HEK293 (cell line): ENCODE measurements at regions not wholly inside any gene's neighbourhood (a gene's known extent, or its start where the extent isn't known, plus 50 kb on each side); places are given as distances from the start of the nearest gene placed in this dataset.

Experiments used
- CTCF ChIA-PET: fragments of 350-600 bp; formaldehyde crosslinking; extraction: SDS; loops from one replicate; lab custom pipeline; 2021; ENCODE audit warnings: antibody characterized with exemption; lab: Yijun Ruan, JAX
- POLR2A ChIA-PET: fragments of 300-600 bp; formaldehyde crosslinking; extraction: SDS; loops from one replicate; lab custom pipeline; 2020; ENCODE audit warnings: antibody characterized with exemption, inconsistent platforms; lab: Yijun Ruan, JAX
- H3K27ac ChIP-seq: fragments of 200-500 bp; sonication (Bioruptor generic); 2 replicates; pipeline ENCODE4 v1.5.1; 2014; ENCODE audit warnings: low read depth, low read length, control low read depth, inconsistent platforms; ENCODE audit errors: extremely low read depth
- H3K36me3 ChIP-seq, 2 experiments: fragments of 200-500 bp in 1 of 2; sonication (Bioruptor generic) in 1 of 2; 1 replicate in 1 of 2; 2 replicates in 1 of 2; pipeline ENCODE4 v1.5.1; 2014 to 2017; ENCODE audit warnings: inconsistent platforms in 2 of 2, low read length in 2 of 2; ENCODE audit not compliant: control insufficient read depth in 2 of 2, insufficient read depth in 1 of 2
- H3K4me1 ChIP-seq: fragments of 200-500 bp; sonication (Bioruptor generic); 2 replicates; pipeline ENCODE4 v1.5.1; 2014; ENCODE audit warnings: mild to moderate bottlenecking, low read length, inconsistent platforms; ENCODE audit not compliant: control insufficient read depth, insufficient read depth
- H3K4me3 ChIP-seq: 2 replicates; pipeline ENCODE4 v1.5.1; 2011; ENCODE audit warnings: low read depth, mild to moderate bottlenecking, control low read depth, low read length, moderate library complexity
- H3K9me3 ChIP-seq: fragments of 200-500 bp; sonication (Bioruptor generic); 2 replicates; pipeline ENCODE4 v1.5.1; 2014; ENCODE audit warnings: low read depth, low read length, inconsistent platforms; ENCODE audit not compliant: control insufficient read depth, insufficient read depth
- BCL11A ChIP-seq: fragments of 450-650 bp; formaldehyde crosslinking; IDR thresholded peaks from 2 replicates; pipeline ENCODE4 v1.5.1; 2016; ENCODE audit warnings: low read depth, missing biosample characterization, missing genetic modification characterization
- KLF1 ChIP-seq: fragments of 450-650 bp; formaldehyde crosslinking; IDR thresholded peaks from 2 replicates; pipeline ENCODE4 v1.5.1; 2016; ENCODE audit warnings: missing biosample characterization, missing genetic modification characterization
- OSR2 ChIP-seq: fragments of 450-650 bp; formaldehyde crosslinking; IDR thresholded peaks from 2 replicates; pipeline ENCODE4 v1.5.1; 2016; ENCODE audit warnings: missing biosample characterization, missing genetic modification characterization
- OVOL3 ChIP-seq: fragments of 450-650 bp; formaldehyde crosslinking; IDR thresholded peaks from 2 replicates; pipeline ENCODE4 v1.5.1; 2016; ENCODE audit warnings: missing biosample characterization, missing genetic modification characterization
- SCRT1 ChIP-seq: fragments of 450-650 bp; formaldehyde crosslinking; IDR thresholded peaks from 2 replicates; pipeline ENCODE4 v1.5.1; 2016; ENCODE audit warnings: missing biosample characterization, missing genetic modification characterization, borderline replicate concordance
- SETDB1 ChIP-seq: IDR thresholded peaks from one replicate; pipeline ENCODE4 v1.6.1; 2017; ENCODE audit warnings: mild to moderate bottlenecking, low read length, moderate library complexity, mixed read lengths; ENCODE audit not compliant: insufficient read length
- SP2 ChIP-seq: fragments of 450-650 bp; formaldehyde crosslinking; IDR thresholded peaks from 2 replicates; pipeline ENCODE4 v1.5.1; 2016; ENCODE audit warnings: missing biosample characterization, missing genetic modification characterization
- ZNF2 ChIP-seq: fragments of 450-650 bp; formaldehyde crosslinking; IDR thresholded peaks from 2 replicates; pipeline ENCODE4 v1.5.1; 2016; ENCODE audit warnings: missing biosample characterization, missing genetic modification characterization
- ZNF214 ChIP-seq: fragments of 450-650 bp; formaldehyde crosslinking; IDR thresholded peaks from 2 replicates; pipeline ENCODE4 v1.5.1; 2017; ENCODE audit warnings: missing biosample characterization, mild to moderate bottlenecking, missing genetic modification characterization, borderline replicate concordance
- TF ChIP-seq, protein P1 (sequence below): fragments of 450-650 bp; formaldehyde crosslinking; IDR thresholded peaks from 2 replicates; pipeline ENCODE4 v1.5.1; 2016; ENCODE audit warnings: missing biosample characterization, missing genetic modification characterization
- TF ChIP-seq, protein P2 (sequence below): fragments of 450-650 bp; formaldehyde crosslinking; IDR thresholded peaks from 2 replicates; pipeline ENCODE4 v1.5.1; 2016; ENCODE audit warnings: missing biosample characterization, missing genetic modification characterization
- TF ChIP-seq, protein P3 (sequence below): fragments of 450-650 bp; formaldehyde crosslinking; IDR thresholded peaks from 2 replicates; pipeline ENCODE4 v1.5.1; 2016; ENCODE audit warnings: missing biosample characterization, missing genetic modification characterization
- TF ChIP-seq, protein P4 (sequence below): fragments of 450-650 bp; formaldehyde crosslinking; IDR thresholded peaks from 2 replicates; pipeline ENCODE4 v1.5.1; 2016; ENCODE audit warnings: missing biosample characterization, missing genetic modification characterization
- TF ChIP-seq, protein P5 (sequence below): fragments of 450-650 bp; formaldehyde crosslinking; IDR thresholded peaks from 2 replicates; pipeline ENCODE4 v1.5.1; 2016; ENCODE audit warnings: missing biosample characterization, missing genetic modification characterization, borderline replicate concordance

DNA sequence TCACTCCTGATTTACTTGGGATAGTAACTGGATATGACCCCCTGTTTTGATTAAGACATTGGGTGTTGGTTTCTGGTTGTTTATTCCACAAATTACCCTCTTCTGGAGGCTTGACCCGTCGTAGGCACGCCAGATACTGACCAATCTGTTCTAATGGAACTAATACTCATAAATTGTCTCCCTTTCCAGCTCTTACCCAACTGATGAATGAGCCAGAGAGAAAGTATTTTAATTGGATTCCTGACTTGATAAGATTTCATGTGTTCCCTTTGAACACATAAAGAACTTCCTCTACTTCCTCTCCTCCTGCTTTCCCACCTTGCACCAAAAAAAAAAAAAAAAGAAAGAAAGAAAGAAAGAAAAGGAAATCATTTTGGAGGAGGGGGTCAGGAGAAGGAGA, 340.9 kb downstream of the PCNX1 start:
- H3K4me3 ChIP-seq, result no peak overlapping the region
- CTCF ChIA-PET, result no interaction called here

DNA sequence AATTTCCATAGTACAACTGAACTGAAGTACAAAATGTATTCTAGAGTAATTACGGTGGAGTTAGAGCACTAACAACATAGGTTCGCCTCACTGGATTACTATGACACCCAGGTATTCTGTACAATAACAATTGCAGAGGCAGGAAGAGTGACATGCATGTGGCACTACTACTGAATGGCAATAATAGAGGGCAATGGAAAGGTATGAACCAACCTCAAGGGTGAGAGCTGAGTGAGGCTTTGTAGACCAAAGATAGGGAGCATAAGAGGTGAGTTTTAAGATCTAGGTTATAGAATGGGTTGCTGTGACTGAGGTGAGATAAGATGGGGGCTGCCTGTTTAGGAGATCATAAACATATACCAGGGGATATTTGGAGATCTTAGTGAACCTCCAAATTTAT, 343.1 kb downstream of the PCNX1 start:
- POLR2A ChIA-PET, result no interaction called here
- H3K9me3 ChIP-seq, result no peaks in the 10 kb centered on the region
- no peak overlapping the region for H3K27ac ChIP-seq
- no peak for TF ChIP-seq KLF1 (tag by site-specific recombination)
- TF ChIP-seq, protein P1, sequence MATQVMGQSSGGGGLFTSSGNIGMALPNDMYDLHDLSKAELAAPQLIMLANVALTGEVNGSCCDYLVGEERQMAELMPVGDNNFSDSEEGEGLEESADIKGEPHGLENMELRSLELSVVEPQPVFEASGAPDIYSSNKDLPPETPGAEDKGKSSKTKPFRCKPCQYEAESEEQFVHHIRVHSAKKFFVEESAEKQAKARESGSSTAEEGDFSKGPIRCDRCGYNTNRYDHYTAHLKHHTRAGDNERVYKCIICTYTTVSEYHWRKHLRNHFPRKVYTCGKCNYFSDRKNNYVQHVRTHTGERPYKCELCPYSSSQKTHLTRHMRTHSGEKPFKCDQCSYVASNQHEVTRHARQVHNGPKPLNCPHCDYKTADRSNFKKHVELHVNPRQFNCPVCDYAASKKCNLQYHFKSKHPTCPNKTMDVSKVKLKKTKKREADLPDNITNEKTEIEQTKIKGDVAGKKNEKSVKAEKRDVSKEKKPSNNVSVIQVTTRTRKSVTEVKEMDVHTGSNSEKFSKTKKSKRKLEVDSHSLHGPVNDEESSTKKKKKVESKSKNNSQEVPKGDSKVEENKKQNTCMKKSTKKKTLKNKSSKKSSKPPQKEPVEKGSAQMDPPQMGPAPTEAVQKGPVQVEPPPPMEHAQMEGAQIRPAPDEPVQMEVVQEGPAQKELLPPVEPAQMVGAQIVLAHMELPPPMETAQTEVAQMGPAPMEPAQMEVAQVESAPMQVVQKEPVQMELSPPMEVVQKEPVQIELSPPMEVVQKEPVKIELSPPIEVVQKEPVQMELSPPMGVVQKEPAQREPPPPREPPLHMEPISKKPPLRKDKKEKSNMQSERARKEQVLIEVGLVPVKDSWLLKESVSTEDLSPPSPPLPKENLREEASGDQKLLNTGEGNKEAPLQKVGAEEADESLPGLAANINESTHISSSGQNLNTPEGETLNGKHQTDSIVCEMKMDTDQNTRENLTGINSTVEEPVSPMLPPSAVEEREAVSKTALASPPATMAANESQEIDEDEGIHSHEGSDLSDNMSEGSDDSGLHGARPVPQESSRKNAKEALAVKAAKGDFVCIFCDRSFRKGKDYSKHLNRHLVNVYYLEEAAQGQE (tag by site-specific recombination), result no peak
- TF ChIP-seq, protein P2, sequence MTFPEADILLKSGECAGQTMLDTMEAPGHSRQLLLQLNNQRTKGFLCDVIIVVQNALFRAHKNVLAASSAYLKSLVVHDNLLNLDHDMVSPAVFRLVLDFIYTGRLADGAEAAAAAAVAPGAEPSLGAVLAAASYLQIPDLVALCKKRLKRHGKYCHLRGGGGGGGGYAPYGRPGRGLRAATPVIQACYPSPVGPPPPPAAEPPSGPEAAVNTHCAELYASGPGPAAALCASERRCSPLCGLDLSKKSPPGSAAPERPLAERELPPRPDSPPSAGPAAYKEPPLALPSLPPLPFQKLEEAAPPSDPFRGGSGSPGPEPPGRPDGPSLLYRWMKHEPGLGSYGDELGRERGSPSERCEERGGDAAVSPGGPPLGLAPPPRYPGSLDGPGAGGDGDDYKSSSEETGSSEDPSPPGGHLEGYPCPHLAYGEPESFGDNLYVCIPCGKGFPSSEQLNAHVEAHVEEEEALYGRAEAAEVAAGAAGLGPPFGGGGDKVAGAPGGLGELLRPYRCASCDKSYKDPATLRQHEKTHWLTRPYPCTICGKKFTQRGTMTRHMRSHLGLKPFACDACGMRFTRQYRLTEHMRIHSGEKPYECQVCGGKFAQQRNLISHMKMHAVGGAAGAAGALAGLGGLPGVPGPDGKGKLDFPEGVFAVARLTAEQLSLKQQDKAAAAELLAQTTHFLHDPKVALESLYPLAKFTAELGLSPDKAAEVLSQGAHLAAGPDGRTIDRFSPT, result no peak
- TF ChIP-seq, protein P3, sequence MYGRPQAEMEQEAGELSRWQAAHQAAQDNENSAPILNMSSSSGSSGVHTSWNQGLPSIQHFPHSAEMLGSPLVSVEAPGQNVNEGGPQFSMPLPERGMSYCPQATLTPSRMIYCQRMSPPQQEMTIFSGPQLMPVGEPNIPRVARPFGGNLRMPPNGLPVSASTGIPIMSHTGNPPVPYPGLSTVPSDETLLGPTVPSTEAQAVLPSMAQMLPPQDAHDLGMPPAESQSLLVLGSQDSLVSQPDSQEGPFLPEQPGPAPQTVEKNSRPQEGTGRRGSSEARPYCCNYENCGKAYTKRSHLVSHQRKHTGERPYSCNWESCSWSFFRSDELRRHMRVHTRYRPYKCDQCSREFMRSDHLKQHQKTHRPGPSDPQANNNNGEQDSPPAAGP (tag by site-specific recombination), result no peak
- TF ChIP-seq ZNF2 (tag by site-specific recombination), result no peak
- TF ChIP-seq SP2 (tag by site-specific recombination), result no peak
- TF ChIP-seq, protein P4, sequence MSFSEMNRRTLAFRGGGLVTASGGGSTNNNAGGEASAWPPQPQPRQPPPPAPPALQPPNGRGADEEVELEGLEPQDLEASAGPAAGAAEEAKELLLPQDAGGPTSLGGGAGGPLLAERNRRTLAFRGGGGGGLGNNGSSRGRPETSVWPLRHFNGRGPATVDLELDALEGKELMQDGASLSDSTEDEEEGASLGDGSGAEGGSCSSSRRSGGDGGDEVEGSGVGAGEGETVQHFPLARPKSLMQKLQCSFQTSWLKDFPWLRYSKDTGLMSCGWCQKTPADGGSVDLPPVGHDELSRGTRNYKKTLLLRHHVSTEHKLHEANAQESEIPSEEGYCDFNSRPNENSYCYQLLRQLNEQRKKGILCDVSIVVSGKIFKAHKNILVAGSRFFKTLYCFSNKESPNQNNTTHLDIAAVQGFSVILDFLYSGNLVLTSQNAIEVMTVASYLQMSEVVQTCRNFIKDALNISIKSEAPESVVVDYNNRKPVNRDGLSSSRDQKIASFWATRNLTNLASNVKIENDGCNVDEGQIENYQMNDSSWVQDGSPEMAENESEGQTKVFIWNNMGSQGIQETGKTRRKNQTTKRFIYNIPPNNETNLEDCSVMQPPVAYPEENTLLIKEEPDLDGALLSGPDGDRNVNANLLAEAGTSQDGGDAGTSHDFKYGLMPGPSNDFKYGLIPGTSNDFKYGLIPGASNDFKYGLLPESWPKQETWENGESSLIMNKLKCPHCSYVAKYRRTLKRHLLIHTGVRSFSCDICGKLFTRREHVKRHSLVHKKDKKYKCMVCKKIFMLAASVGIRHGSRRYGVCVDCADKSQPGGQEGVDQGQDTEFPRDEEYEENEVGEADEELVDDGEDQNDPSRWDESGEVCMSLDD, result no peak
- no peak for TF ChIP-seq OSR2 (tag by site-specific recombination)
- no peak for TF ChIP-seq OVOL3 (tag by site-specific recombination)
- TF ChIP-seq SETDB1, result no peak
- TF ChIP-seq SCRT1, result no peak
- TF ChIP-seq BCL11A (tag by site-specific recombination), result no peak
- TF ChIP-seq, all 188 proteins: peak for 0
- Histone ChIP-seq H3K4me1 (no peaks in the 10 kb centered on the region), H3K36me3 (no peaks in the 10 kb centered on the region), H3K4me3 (no peak overlapping the region)
- CTCF ChIA-PET, result no interaction called here

More for the DNA sequence above, 340.9 kb downstream of the PCNX1 start:
- TF ChIP-seq ZNF214 (tag by site-specific recombination) (no peak), BCL11A (tag by site-specific recombination) (no peak)
- TF ChIP-seq, protein P5, sequence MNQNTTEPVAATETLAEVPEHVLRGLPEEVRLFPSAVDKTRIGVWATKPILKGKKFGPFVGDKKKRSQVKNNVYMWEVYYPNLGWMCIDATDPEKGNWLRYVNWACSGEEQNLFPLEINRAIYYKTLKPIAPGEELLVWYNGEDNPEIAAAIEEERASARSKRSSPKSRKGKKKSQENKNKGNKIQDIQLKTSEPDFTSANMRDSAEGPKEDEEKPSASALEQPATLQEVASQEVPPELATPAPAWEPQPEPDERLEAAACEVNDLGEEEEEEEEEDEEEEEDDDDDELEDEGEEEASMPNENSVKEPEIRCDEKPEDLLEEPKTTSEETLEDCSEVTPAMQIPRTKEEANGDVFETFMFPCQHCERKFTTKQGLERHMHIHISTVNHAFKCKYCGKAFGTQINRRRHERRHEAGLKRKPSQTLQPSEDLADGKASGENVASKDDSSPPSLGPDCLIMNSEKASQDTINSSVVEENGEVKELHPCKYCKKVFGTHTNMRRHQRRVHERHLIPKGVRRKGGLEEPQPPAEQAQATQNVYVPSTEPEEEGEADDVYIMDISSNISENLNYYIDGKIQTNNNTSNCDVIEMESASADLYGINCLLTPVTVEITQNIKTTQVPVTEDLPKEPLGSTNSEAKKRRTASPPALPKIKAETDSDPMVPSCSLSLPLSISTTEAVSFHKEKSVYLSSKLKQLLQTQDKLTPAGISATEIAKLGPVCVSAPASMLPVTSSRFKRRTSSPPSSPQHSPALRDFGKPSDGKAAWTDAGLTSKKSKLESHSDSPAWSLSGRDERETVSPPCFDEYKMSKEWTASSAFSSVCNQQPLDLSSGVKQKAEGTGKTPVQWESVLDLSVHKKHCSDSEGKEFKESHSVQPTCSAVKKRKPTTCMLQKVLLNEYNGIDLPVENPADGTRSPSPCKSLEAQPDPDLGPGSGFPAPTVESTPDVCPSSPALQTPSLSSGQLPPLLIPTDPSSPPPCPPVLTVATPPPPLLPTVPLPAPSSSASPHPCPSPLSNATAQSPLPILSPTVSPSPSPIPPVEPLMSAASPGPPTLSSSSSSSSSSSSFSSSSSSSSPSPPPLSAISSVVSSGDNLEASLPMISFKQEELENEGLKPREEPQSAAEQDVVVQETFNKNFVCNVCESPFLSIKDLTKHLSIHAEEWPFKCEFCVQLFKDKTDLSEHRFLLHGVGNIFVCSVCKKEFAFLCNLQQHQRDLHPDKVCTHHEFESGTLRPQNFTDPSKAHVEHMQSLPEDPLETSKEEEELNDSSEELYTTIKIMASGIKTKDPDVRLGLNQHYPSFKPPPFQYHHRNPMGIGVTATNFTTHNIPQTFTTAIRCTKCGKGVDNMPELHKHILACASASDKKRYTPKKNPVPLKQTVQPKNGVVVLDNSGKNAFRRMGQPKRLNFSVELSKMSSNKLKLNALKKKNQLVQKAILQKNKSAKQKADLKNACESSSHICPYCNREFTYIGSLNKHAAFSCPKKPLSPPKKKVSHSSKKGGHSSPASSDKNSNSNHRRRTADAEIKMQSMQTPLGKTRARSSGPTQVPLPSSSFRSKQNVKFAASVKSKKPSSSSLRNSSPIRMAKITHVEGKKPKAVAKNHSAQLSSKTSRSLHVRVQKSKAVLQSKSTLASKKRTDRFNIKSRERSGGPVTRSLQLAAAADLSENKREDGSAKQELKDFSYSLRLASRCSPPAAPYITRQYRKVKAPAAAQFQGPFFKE, result no peak
- POLR2A ChIA-PET, result no interaction called here
- no peaks in the 10 kb centered on the region for H3K9me3 ChIP-seq
- no peaks in the 10 kb centered on the region for H3K4me1 ChIP-seq
- no peak overlapping the region for H3K27ac ChIP-seq
- no peaks in the 10 kb centered on the region for H3K36me3 ChIP-seq
